ENCODE measurements at regions not wholly inside any gene's neighbourhood (a gene's known extent, or its start where the extent isn't known, plus 50 kb on each side); places are given as distances from the start of the nearest gene placed in this dataset.

DNA sequence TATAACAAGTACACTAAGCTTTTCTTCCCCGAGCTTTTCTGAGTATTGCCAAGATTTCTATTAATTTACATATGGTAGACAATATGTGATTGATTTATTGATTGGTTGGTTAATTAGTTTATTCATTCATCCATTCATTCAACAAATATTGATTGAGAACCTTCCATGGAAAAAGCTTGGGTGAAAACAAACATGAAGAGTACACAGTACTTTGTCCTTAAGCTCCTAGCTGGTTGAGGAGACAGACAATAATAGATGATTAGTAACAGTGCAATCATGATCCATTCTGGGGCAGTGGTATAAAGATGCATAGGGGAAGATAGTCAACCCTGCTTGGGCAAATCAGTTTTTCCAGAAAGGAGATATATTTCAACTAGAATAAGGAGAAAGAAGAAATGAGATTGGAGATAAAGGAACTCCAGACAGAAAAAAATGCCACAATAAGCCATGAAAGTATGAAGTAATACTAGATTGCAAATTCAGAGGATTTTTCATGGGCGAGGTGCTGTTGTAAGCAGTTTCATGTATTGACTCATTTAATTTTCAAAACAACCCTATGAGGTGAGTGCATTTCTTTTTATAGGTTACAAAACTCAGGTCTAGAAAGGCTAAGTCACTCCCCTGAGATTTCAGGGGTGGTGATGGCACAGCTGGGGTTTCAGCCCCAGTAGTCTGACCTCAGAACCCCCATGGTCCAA, 129.5 kb downstream of the RND3 start:
- no peak overlapping the region for H3K27ac Mint-ChIP-seq
- H3K4me3 Mint-ChIP-seq: no peak overlapping the region
- no peak for ATAC-seq (replicated peaks in 1 of 2)
- H3K27me3 Mint-ChIP-seq (ENCODE audit: low read depth): no peaks in the 10 kb centered on the region
- no peak for DNase-seq
- H3K9me3 Mint-ChIP-seq: peaks cover 2 to 6% of the 10 kb centered on the region in 2 donors
- H3K36me3 Mint-ChIP-seq (ENCODE audit: insufficient read depth in 2 of 2): no peaks in the 10 kb centered on the region
- H3K4me1 Mint-ChIP-seq (ENCODE audit: low read depth): no peaks in the 10 kb centered on the region

- H3K4me1 Mint-ChIP-seq (ENCODE audit: low read depth): no peaks in the 10 kb centered on the region
- no peak overlapping the region for H3K4me3 Mint-ChIP-seq
- DNase-seq (no peak), ATAC-seq (replicated peaks in 1 of 2) (no peak)
- no peaks in the 10 kb centered on the region for H3K27me3 Mint-ChIP-seq (ENCODE audit: low read depth)
- no peak overlapping the region for H3K27ac Mint-ChIP-seq
- no peaks in the 10 kb centered on the region for H3K36me3 Mint-ChIP-seq (ENCODE audit: insufficient read depth in 2 of 2)
- peaks cover 2 to 3% of the 10 kb centered on the region in 2 donors for H3K9me3 Mint-ChIP-seq
These were observed 132.0 kb downstream of the RND3 start for GRCh38 chr2:150355440-150355839.

DNA sequence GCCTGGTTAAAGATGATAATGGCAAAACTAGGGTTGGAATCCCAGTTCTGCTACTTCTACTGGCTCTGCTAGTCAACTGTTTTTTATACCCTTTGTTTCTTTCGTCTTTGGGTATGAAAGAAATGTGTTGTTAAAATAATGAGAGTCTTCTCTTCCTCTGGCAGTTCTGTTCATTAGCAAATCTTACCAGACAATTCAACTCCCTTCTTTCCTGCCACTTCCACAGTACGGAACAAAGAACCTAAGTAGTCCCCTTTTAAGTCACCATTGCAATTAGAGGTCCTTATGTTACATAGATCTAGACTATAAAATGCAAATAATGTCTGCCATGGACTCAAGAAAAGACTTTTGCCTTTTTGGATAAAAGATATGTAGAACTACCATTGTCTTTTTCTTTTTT, 134.1 kb downstream of the RND3 start:
- Mint-ChIP-seq H3K9me3 (peaks cover 2 to 3% of the 10 kb centered on the region in 2 donors), H3K27me3 (ENCODE audit: low read depth) (no peaks in the 10 kb centered on the region), H3K4me1 (ENCODE audit: low read depth) (no peaks in the 10 kb centered on the region), H3K27ac (no peak overlapping the region), H3K36me3 (ENCODE audit: insufficient read depth in 2 of 2) (no peaks in the 10 kb centered on the region), H3K4me3 (no peak overlapping the region)
- ATAC-seq (replicated peaks in 1 of 2): no peak
- no peak for DNase-seq

GRCh38 chr2:150351922-150352321, 135.5 kb downstream of the RND3 start:
- H3K27ac Mint-ChIP-seq: no peak overlapping the region
- H3K27me3 Mint-ChIP-seq (ENCODE audit: low read depth): no peaks in the 10 kb centered on the region
- no peak for DNase-seq
- no peaks in the 10 kb centered on the region for H3K4me1 Mint-ChIP-seq (ENCODE audit: low read depth)
- no peak for ATAC-seq (replicated peaks in 1 of 2)
- H3K4me3 Mint-ChIP-seq: no peak overlapping the region
- no peaks in the 10 kb centered on the region for H3K36me3 Mint-ChIP-seq (ENCODE audit: insufficient read depth in 2 of 2)
- H3K9me3 Mint-ChIP-seq: peaks cover 1 to 3% of the 10 kb centered on the region in 2 donors

GRCh38 chr2:150350500-150350899, 137.0 kb downstream of the RND3 start:
- no peaks in the 10 kb centered on the region for H3K27me3 Mint-ChIP-seq (ENCODE audit: low read depth)
- no peak overlapping the region for H3K27ac Mint-ChIP-seq

DNA sequence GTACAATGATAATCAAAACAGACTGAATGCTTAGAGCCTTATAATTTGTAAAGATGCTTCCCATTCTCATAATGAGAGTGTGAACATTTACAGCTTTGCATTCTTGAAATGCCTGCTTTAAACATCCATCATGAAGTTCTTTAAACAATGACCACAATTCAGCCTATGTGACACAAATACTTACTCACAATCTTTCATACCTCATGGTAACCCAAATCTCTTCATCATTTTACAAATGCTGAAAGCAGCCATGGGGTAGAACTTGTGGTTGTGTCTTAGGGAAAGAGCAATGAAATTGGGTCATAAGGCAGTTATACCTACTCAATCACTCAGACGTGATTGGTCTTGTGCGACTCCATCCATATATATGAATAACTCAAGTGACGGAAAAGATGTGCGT, 140.7 kb downstream of the RND3 start:
- ATAC-seq (replicated peaks in 1 of 2) (no peak), DNase-seq (no peak)
- peaks cover 1 to 4% of the 10 kb centered on the region in 2 donors for H3K9me3 Mint-ChIP-seq
- no peak overlapping the region for H3K4me3 Mint-ChIP-seq
- no peaks in the 10 kb centered on the region for H3K27me3 Mint-ChIP-seq (ENCODE audit: low read depth)
- no peak overlapping the region for H3K27ac Mint-ChIP-seq
- no peaks in the 10 kb centered on the region for H3K36me3 Mint-ChIP-seq (ENCODE audit: insufficient read depth in 2 of 2)
- no peaks in the 10 kb centered on the region for H3K4me1 Mint-ChIP-seq (ENCODE audit: low read depth)

More at GRCh38 chr2:150350500-150350899, 137.0 kb downstream of the RND3 start:
- DNase-seq: no peak
- no peak overlapping the region for H3K4me3 Mint-ChIP-seq
- no peaks in the 10 kb centered on the region for H3K4me1 Mint-ChIP-seq (ENCODE audit: low read depth)
- no peaks in the 10 kb centered on the region for H3K36me3 Mint-ChIP-seq (ENCODE audit: insufficient read depth in 2 of 2)
- H3K9me3 Mint-ChIP-seq: peaks cover 1 to 7% of the 10 kb centered on the region in 2 donors
- ATAC-seq (replicated peaks in 1 of 2): no peak

GRCh38 chr2:150341982-150342680, 145.3 kb downstream of the RND3 start:
- H3K36me3 Mint-ChIP-seq (ENCODE audit: insufficient read depth in 2 of 2): no peaks in the 10 kb centered on the region
- H3K27ac Mint-ChIP-seq: no peak overlapping the region
- H3K27me3 Mint-ChIP-seq (ENCODE audit: low read depth): no peaks in the 10 kb centered on the region
- no peak for ATAC-seq (replicated peaks in 1 of 2)
- H3K4me3 Mint-ChIP-seq: no peak overlapping the region
- H3K9me3 Mint-ChIP-seq: peaks cover 0 to 6% of the 10 kb centered on the region in 2 donors
- H3K4me1 Mint-ChIP-seq (ENCODE audit: low read depth): no peaks in the 10 kb centered on the region
- DNase-seq: no peak

DNA sequence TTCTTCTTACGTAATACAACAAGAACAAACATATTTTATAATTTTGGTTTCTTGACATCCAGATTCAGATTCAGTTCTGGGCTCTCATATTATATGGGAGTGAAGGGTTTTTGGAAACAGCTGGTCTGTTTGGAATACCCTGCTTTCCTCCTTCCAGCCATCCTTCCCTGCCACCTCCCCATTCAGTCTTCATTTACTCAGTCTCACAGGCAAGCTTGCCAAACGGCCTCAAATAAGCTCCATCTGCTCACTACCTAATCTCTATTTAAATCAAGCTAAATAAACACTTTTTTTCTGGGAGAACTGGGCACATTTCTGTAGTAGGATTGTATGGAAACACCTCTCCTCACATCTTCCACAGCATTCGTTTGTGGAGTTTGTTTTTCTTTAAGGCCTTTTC, 147.5 kb downstream of the RND3 start:
- no peaks in the 10 kb centered on the region for H3K27me3 Mint-ChIP-seq (ENCODE audit: low read depth)
- DNase-seq (no peak), ATAC-seq (replicated peaks in 1 of 2) (no peak)
- H3K36me3 Mint-ChIP-seq (ENCODE audit: insufficient read depth in 2 of 2): no peaks in the 10 kb centered on the region
- H3K9me3 Mint-ChIP-seq: peaks cover 1 to 2% of the 10 kb centered on the region in 2 donors
- no peaks in the 10 kb centered on the region for H3K4me1 Mint-ChIP-seq (ENCODE audit: low read depth)
- H3K4me3 Mint-ChIP-seq: no peak overlapping the region
- no peak overlapping the region for H3K27ac Mint-ChIP-seq

- ATAC-seq (replicated peaks in 1 of 2) (no peak), DNase-seq (no peak)
- no peaks in the 10 kb centered on the region for H3K4me1 Mint-ChIP-seq (ENCODE audit: low read depth)
- peaks cover 1 to 2% of the 10 kb centered on the region in 2 donors for H3K9me3 Mint-ChIP-seq
- H3K36me3 Mint-ChIP-seq (ENCODE audit: insufficient read depth in 2 of 2): no peaks in the 10 kb centered on the region
- H3K27ac Mint-ChIP-seq: no peak overlapping the region
- no peaks in the 10 kb centered on the region for H3K27me3 Mint-ChIP-seq (ENCODE audit: low read depth)
- no peak overlapping the region for H3K4me3 Mint-ChIP-seq
These were observed 148.2 kb downstream of the RND3 start for GRCh38 chr2:150339282-150339681.

GRCh38 chr2:150335596-150335995, 151.9 kb downstream of the RND3 start:
- Mint-ChIP-seq H3K27me3 (ENCODE audit: low read depth) (no peaks in the 10 kb centered on the region), H3K27ac (no peak overlapping the region), H3K9me3 (peaks cover 2 to 4% of the 10 kb centered on the region in 2 donors), H3K4me3 (no peak overlapping the region), H3K36me3 (ENCODE audit: insufficient read depth in 2 of 2) (no peaks in the 10 kb centered on the region), H3K4me1 (ENCODE audit: low read depth) (no peaks in the 10 kb centered on the region)
- no peak for DNase-seq
- no peak for ATAC-seq (replicated peaks in 1 of 2)

DNA sequence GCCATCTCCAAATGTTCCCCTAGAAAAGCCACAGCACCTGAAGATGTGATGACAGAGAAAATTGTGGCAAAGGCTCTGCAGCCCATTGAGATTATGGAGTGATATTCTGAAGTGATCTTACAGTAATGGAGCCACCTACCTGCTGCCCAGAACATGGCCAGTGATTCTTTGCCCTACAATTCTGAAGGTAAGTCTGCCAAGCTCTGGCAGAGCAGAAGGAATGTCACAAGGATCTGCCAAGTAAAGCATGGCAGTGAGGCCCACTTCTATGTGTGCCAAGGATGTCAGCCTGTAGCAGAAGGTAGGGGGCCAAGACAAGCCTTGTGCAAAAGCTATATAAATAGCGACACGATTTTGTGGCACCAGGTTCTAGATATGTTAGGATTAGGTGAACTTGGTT, 155.1 kb downstream of the RND3 start:
- Mint-ChIP-seq H3K36me3 (ENCODE audit: insufficient read depth in 2 of 2) (no peaks in the 10 kb centered on the region), H3K27ac (no peak overlapping the region), H3K27me3 (ENCODE audit: low read depth) (no peaks in the 10 kb centered on the region), H3K4me3 (no peak overlapping the region), H3K4me1 (ENCODE audit: low read depth) (no peaks in the 10 kb centered on the region), H3K9me3 (peaks cover 2 to 5% of the 10 kb centered on the region in 2 donors)
- no peak for ATAC-seq (replicated peaks in 1 of 2)
- DNase-seq: no peak

- Mint-ChIP-seq H3K4me1 (ENCODE audit: low read depth) (no peaks in the 10 kb centered on the region), H3K27ac (no peak overlapping the region), H3K4me3 (no peak overlapping the region), H3K36me3 (ENCODE audit: insufficient read depth in 2 of 2) (no peaks in the 10 kb centered on the region), H3K9me3 (peaks cover 2 to 4% of the 10 kb centered on the region in 2 donors), H3K27me3 (ENCODE audit: low read depth) (no peaks in the 10 kb centered on the region)
- no peak for DNase-seq
- ATAC-seq (replicated peaks in 1 of 2): no peak
These were observed 159.6 kb downstream of the RND3 start for GRCh38 chr2:150327564-150328489.

Measured in activated T-cell treated with anti-CD3 and anti-CD28 coated beads, Interleukin-2, amount 50 U/mL, for 72 hours (primary cell).